ENCODE measurements at regions not wholly inside any gene's neighbourhood (a gene's known extent, or its start where the extent isn't known, plus 50 kb on each side); places are given as distances from the start of the nearest gene placed in this dataset.
"Not testable (repeated sequence)": the region's sequence is repeated elsewhere in the genome, so short reads cannot be mapped to it uniquely, and the experiment has no call there.

DNA sequence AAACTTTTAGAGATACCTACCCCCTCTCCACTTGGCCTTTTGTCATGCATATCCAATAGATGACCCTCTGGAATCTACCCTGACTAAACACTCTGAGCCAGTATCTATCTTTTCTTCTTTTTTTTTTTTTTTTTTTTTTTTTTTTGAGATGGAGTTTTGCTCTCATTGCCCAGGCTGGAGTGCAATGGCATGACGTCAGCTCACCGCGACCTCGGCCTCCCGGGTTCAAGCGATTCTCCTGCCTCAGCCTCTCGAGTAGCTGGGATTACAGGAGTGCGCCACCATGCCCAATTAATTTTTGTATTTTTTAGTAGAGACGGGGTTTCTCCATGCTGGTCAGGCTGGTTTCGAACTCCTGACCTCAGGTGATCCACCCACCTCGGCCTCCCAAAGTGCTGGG is 50.8 kb upstream of the GRIN2B start:
- not testable (repeated sequence) for DNase-seq

DNA sequence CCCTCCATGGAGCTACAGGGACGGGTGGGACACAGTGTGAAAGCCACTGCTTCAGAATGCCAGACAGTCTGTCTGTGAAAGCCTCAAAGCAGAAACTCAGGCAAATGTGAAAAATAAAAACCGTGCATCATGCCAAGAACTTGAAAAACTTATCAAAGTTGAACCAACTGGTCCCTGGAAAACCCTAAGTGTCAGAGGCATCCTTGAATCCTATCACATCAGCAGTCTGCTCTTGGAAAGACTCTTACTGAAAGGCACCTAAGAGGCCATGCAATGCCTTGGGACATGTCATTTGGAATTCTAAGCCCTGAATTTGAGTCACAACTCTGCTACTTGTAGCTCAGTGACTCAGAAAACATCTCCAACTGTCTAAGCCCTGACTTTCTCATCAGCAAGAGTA is 62.4 kb upstream of the GRIN2B start:
- no peak for DNase-seq

DNA sequence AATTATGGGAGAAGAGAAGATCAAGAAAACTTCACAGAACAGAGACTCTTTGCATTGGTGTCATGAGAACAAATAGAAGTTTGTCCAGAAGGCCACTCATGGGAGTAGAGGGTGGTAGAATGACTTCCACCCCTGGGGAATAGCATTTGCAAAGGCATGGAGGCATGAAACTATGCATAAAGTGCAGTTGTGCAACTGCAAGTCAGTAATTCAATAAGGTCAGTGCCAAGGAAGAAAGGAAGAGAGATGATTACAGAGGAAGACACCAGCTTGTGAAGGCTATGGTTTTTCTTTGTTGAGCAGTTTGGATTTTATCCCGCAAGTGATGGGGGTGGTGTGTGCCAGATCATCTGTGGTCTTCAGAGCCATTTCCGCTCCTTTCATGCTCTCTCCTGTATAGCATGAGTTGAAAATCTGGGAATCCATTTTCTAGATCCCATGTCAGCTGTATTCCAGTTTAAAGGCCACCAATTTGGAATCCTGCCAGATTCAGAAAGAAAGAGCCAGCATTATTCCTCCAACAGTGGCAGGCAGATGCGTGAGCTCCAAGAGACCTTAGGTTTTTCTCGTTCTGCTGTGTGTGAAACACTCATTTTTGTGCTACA is 67.6 kb upstream of the GRIN2B start:
- no peak for DNase-seq

DNA sequence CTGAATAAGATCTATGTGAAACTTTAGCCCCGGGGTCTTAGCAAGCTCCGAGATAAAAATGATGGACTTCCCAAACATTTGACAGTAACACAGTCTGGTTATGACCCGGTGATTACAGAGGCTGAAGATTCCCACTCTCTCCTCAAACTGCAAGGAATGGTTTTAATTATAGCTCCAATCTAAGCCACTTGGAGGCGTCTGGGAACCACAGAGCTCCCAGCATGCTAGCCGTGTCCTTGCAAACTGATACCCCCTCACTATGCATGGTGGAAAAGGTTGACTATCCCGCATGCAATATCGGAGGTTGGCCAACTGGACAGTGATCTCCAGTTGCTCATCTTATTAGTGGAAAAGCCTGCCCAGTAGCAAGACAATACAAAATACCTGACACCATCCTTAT is 76.5 kb upstream of the GRIN2B start:
- no peak for DNase-seq

GRCh38 chr12:14058717-14059116 is 77.3 kb upstream of the GRIN2B start:
- DNase-seq = no peak

DNA sequence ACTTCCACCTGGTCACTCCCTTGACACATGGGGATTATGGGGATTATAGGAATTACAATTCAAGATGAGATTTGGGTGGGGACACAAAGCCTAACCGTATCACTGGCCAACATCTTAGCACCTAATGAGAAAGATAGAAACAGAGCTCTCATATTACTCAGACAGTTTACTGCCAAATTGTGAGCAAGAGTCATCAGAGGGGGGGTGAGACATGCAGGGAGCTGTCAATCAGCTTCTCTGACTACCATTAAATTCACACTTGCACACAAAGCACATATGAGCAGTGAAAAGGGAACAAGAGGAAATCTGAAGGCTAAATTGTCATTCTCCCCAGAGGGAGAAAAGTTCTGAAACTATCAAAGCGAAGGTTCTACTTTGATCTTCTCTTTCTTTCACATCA is 78.1 kb upstream of the GRIN2B start:
- no peak for DNase-seq

GRCh38 chr12:14065616-14066015 is 84.2 kb upstream of the GRIN2B start:
- no peak for DNase-seq

DNA sequence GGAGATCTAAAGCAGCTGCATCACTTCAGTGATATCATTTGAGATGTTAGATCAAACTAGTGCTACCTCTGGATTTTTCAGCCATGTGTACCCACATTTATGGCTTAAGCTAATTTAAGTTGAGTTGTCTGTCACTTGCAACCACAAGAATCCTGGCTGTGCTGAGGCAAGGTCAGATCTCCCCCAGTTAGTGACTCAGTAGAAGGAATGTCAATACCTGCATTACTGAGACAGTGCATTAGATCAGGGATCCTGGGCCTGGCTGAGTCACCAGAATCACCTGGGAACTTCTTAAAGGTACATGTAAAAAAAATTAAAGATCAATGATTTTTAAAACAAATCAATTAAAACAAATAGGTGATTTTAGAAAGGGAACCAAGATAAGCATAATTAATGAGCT is 84.6 kb upstream of the GRIN2B start:
- no peak for DNase-seq

GRCh38 chr12:14068961-14069360 is 87.6 kb upstream of the GRIN2B start:
- DNase-seq = no peak

DNA sequence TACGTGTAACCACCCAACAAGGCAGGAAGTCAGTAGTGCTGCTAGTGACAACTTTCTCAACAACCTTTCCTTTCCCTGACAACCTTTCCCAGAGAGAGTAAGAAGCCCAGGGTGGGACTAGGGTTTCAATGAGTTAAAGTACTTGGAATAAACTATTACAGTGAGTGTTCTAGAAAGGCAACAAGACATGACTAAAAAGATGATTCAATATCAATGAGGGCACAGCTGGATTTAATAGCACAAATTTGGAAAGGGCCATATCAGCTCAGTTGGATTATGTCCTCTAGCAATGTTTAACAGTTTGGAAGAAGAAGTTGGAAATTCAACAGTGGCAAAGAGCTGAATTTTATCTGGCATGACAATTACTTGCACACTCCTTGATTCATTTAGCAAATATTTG is 90.4 kb upstream of the GRIN2B start:
- DNase-seq = no peak

- DNase-seq = no peak
Observed at GRCh38 chr12:14072987-14073386, 91.6 kb upstream of the GRIN2B start.

- DNase-seq = no peak
Observed at GRCh38 chr12:14075797-14076393, 94.5 kb upstream of the GRIN2B start.

- DNase-seq = no peak
Observed at GRCh38 chr12:14076538-14076937, 95.1 kb upstream of the GRIN2B start.

DNA sequence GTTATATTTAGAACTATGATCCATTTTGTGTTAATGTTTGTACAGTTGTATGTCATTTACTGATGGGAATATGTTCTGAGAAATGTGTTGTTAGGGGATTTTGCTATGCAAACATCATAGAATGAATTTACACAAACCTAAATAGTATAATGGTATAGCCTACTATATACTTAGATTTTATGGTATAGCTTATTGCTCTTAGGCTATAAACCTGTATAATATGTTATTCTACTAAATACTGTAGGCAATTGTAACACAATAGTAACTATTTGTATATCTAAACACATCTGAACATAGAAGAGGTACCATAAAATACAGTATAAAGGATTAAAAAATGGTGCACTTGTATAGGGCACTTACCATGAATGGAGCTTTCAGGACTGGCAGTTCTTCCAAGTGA is 105.4 kb upstream of the GRIN2B start:
- DNase-seq = no peak

DNA sequence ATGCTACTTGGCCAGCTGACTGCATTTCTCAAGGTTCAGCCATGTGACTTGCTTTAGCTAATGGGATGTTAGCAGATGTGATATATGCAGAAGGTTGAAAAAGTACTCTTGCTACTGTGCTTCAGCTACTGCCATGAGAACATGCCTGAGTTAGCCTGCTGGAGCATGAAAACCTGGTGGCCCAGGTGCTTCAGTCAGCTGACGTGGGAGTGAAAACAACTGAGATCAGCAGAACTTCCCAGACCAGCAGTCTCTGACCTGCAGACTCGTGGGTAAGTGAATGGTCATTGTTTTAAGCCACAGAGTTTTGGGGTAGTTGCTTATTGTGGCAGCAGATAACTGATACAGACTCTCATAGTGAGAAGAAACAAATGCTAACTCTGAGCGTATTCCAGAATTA is 118.6 kb upstream of the GRIN2B start:
- DNase-seq = no peak

GRCh38 chr12:14101556-14101955 is 120.2 kb upstream of the GRIN2B start:
- DNase-seq = not testable (repeated sequence)

DNA sequence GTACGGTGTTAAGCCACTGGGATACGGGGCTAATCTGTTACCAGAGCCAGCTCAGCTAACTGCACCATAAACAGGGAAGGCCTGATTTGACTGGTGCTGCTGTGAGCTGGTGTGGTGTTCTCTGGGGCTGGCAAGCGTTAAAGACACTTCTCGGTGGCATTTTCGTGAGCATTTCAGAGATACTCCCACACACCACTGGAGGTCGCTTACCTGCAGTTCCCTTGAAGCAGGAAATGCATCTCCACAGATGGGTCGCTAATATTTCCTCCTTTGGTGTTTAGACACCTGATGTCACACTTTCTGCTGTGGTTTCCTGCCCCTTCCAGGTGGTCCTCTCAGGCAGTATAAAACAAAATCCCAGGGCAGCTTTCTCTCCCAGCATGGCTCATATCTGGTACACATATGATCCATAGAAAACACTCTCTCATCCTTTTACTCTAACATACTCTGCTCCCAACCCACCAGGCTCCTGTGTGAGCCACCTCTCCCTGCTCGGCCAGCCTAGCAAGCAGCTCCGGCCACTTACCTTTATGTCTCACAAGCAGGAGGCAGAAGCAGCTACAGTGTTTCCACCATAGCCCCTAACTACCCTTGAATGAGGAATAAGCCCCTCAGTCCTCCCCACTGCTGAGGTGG is 129.9 kb upstream of the GRIN2B start:
- DNase-seq = peak; percentile 19

GRCh38 chr12:14113031-14113430 is 131.6 kb upstream of the GRIN2B start:
- no peak for DNase-seq

DNA sequence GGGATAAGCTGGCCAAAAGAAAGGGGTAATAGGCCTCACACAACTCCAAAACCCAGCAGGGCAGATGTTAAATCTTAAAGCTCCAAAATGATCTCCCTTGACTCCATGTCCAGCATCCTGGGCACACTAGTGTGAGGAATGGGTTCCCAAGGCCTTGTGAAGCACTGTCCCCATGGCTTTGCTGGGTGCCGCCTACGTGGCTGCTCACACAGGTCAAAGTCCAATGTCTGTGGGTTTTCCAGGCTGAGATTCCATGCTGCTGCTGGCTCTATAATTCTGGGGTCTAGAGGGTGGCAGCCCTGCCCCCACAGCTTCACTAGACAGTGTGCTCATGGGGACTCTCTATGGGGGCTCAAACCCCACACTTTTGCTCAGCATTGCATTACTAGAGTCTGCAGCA is 145.3 kb upstream of the GRIN2B start:
- no peak for DNase-seq

GRCh38 chr12:14129611-14130195 is 148.3 kb upstream of the GRIN2B start:
- DNase-seq = no peak

GRCh38 chr12:14135996-14136395 is 154.6 kb upstream of the GRIN2B start:
- no peak for DNase-seq

DNA sequence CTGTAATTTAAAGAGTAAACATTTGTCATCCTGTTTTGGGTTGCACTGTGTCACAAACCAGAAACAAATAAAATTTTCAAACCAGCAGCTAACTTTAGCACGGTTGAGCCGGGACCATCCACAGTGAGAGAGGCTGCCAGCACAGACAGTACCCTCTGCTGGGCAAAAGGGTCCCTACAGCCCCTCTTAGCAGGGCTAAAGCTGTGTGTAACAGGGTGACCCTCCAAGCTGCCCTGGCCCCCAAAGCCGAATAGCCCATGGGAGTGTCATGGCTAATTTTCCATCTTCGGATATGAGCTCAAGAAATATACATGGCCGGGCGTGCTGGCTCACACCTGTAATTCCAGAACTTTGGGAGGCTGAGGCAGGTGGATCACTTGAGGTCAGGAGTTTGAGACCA is 157.1 kb upstream of the GRIN2B start:
- no peak for DNase-seq

DNA sequence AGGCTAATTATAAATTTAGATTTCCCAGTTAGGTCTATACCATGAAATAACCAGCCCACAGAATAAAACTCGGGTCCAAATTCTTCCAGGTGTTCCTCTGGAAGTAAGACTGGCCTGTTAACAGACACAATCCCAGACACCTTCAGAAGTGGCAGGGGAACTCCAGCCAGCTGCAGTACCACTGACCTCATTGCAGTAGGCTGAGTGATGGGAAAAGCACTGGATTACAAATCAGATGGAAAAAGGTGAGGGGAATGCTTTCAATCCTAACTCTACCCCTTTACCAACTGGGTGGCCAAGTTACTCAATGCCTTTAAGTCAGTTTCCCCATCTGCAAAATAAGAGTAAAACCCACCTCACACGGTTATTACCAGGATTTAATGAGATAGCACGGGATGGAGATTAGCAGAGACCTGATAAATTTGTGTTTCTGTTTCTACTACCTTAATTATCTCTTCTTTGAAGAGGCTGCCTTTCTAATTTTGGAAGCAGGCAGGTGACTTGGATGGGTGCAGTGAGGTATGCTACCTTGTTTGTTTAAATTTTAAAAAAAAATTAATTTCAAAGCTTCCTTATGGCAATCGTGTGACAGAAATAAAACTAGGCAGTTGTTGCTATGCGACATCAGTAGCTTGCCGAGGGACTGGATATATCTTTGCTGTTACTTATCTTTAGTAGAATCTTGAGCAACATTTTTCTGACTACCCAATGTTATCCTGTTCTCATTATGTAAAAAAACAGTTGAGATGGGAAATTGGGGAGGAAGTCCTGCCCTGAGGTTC is 167.3 kb upstream of the GRIN2B start:
- DNase-seq = no peak

DNA sequence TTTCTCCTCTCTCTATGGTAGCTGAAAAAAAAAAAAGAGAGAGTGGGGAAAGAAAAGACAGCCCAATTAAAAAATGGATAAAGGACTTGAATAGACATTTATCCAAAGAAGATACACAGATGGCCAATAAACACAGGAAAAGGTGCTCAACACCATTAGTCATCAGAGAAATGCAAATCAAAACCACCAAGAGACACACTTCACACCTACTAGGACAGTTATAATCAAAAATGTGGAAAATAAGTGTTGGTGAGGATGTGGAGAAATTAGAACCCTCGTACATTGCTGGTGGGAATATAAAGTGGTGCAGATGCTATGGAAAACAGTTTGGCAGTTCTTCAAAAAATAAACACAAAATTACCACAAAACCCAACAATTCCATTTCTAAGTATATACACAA is 172.4 kb upstream of the GRIN2B start:
- DNase-seq = no peak

All from CD4-positive, alpha-beta T cell treated with Interferon gamma for 1 hour (primary cell).